GM12891 (cell line): ENCODE measurements at regions not wholly inside any gene's neighbourhood (a gene's known extent, or its start where the extent isn't known, plus 50 kb on each side); places are given as distances from the start of the nearest gene placed in this dataset.

Source experiments
- PAX5 ChIP-seq: IDR thresholded peaks from 2 replicates; pipeline ENCODE4 v1.6.1; 2011; ENCODE audit warnings: low read length, moderate library complexity, mild to moderate bottlenecking; ENCODE audit not compliant: insufficient read depth, severe bottlenecking
- POLR2A ChIP-seq: IDR thresholded peaks from 2 replicates; pipeline ENCODE4 v1.6.1; 2011; ENCODE audit warnings: low read depth, low read length, control low read depth
- POLR2AphosphoS5 ChIP-seq: IDR thresholded peaks from 2 replicates; pipeline ENCODE4 v1.6.1; 2011; ENCODE audit warnings: low read depth, low read length, control low read depth
- POU2F2 ChIP-seq: IDR thresholded peaks from 2 replicates; pipeline ENCODE4 v1.6.1; 2011; ENCODE audit warnings: low read depth, mild to moderate bottlenecking, control low read depth, low read length, moderate library complexity
- SPI1 ChIP-seq: IDR thresholded peaks from 2 replicates; pipeline ENCODE4 v1.6.1; 2011; ENCODE audit warnings: low read depth, low read length, control low read depth
- TAF1 ChIP-seq: IDR thresholded peaks from 2 replicates; pipeline ENCODE4 v1.6.1; 2011; ENCODE audit warnings: low read depth, low read length, control low read depth

DNA sequence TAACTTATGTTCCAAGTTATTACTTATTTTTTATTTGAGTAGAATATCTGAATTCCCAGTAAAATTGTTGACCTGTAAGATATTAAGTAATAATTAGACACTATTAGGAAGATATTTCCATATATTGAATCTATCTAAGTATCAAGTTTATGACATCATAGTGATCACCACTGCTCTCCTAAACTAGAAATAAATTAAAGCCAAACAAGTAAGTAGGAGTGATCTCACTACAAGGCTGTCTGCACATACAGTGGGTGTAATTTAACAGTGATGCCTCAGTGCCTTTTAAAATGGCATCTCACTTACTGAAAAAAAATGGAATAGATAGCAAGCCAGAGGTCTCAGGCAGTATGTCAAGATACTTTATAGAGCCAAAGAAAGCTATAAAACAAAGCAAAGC lies 789.6 kb downstream of the KCTD16 start:
- TF ChIP-seq POLR2A, result no peak
- TF ChIP-seq TAF1, result no peak
- TF ChIP-seq POLR2AphosphoS5, result no peak
- no peak for TF ChIP-seq SPI1
- TF ChIP-seq POU2F2, result no peak
- TF ChIP-seq PAX5, result no peak
